NCI-H345 (cell line): ENCODE measurements at regions not wholly inside any gene's neighbourhood (a gene's known extent, or its start where the extent isn't known, plus 50 kb on each side); places are given as distances from the start of the nearest gene placed in this dataset.
"Not testable (repeated sequence)": the region's sequence is repeated elsewhere in the genome, so short reads cannot be mapped to it uniquely, and the experiment has no call there.

ENCODE experiments used
- DNase-seq: peaks from one replicate; lab custom pipeline; 2025; lab: John Stamatoyannopoulos, UW

DNA sequence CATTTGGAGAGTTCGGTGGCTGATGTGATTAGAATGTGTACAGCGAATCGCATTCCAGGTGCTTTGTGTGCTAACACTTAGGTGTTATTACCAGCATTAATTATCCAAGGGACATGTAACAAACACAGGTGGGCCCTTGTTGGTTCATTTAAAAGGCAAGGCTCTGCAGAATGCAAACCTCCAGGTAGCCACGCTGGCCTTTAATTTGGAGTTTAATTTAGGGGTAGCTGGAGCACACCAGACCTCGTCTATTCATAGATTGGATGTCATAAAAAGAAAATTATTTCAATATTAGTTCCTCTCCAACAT lies 191.1 kb downstream of the MAT2B start:
- no peak for DNase-seq

DNA sequence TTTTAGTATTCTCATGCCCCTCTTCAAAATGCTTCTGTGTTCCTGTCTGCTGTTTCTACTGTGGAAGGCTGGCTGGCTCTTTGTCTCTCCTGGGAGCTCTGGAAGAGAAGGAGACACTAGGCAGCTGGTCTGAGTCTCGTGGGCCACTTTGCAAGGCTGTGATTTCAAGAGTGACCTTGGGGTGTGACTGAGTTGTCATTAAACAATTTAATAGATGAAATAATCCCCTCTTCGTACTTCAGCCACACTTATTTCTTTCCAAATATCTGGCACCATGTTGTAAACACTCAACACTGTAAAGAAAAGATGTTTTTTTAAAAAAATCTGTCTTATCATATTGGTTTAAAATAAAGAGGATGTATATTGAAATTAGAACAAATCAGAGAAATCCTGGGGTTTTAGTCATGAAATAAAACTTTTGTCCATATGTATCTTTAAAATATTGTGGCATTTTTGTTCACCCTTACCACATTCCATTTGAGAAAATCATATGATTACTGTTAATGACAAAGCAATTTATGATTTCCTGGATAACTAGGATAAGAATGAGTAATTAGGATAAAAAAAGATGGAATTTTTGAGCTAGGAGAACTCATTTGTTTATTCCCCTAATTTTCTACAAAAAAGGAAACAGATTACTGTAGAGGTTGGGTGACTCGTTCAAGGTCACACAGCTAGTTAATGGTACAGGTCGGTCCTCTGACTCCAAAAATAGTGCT lies 200.8 kb downstream of the MAT2B start:
- no peak for DNase-seq

DNA sequence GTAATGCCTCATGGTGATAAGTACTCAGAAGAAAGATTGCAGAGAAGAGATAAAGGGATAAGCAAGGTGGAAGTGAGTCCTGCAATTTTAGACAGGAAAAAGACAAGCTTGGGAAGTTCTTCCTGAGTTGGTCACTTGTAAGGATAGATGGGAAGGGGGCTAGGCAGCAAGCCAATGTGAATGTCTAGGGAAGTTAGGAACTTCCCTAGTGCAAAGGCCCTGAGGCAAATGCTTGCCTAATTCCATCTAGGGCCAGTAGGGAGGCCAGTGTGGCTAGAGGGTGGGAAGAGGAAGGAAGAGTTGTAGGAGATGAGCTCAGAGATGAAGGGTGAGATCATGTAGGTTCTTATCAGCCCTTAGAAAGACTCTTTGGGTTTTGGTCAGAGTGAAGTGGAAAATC lies 206.6 kb downstream of the MAT2B start:
- DNase-seq = no peak

DNA sequence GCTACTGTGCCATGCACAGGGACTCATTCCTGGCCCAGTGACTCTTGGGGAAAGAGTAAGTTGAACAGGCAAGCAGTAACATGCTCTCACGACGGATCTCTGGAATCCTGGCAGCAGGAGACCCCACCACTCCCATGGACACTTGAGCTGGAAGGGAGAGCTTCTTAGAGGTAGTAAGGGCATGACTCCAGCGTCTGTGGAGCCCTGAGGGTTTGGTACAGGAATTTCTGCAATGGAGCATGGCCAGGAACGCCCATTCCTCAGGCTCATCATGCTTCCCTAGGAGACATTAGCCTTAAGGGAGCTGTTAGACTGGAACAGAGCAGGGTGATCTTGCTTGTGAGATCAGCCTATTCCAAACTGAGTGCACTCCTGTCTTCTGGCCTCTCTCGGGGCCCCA lies 212.9 kb downstream of the MAT2B start:
- DNase-seq = no peak

DNA sequence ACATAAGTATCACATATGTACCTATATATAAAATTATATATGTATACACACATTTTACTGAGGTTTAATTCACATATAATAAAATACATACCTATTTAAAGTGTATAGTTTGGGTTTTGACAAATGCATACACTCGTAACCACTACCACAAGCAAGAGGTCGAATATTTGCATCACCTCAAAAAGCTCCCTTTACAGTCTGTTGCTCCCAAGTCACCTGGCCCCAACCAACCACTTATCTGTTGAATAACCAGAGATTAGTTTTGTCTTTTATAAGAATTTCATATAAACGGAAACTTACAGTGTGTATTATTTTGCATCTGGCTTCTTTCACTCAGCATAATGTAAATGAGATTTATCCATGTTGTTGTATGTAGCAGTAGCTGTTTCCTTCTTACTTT lies 218.9 kb downstream of the MAT2B start:
- no peak for DNase-seq

DNA sequence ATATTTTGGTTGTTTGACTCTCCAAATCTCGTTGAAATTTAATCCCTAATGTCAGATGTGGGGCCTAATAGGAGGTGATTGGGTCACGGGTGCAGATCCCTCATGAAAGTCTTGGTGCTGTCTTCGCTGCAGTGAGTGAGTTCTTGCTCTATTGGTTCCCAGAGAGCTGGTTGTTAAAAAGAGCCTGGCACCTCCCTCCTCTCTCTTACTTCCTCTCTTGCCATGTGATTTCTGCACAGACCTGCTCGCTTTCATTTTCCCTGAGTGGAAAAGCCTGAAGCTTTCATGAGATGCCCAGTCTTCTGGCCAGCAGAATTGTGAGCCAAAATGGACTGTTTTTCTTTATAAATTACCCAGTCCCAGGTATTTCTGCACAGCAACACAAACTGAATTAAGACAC lies 221.6 kb downstream of the MAT2B start:
- no peak for DNase-seq

DNA sequence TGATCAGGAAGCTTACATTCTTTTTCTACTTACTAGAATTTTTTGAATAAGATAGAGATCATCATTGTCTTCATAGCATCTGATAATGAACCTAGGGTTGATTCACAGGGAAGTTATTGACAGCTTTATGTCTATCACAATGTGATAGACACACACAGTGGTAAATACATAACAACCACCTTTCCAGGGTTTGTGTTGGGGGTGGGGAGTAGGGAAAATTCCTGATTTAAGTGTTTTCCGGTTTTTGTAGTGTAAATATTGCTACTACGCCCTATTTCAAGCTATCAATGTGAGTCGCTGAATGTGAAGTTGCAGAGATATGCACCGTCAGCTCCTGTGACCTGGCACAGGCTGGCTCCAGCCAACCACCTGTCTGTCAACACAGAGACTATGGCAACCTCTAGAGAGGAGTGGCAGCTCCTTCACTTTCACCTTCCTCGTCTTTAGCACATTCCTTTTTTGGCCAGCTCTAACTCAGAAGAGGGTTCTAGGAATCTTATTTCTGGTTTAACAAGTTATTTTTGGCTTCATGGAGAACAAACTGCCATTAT lies 224.9 kb downstream of the MAT2B start:
- no peak for DNase-seq

DNA sequence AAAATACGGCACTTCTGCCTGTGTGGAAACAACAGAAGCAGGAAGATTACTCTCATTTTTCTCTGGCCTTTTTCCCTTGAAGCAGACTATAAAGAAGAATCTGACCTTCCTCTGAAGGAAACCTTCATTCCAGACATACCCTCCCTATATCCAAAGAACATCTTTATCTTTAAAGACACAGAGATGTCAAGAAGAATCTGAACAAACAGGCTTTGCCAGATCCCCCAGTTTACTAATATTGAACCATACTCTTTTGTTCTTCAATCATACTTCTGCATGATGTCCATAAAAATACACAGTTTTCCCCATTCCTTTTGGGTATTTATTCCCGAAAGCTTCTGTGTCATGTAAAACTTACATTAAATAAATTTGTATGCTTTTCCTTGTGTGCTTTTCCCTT lies 225.8 kb downstream of the MAT2B start:
- DNase-seq = no peak

DNA sequence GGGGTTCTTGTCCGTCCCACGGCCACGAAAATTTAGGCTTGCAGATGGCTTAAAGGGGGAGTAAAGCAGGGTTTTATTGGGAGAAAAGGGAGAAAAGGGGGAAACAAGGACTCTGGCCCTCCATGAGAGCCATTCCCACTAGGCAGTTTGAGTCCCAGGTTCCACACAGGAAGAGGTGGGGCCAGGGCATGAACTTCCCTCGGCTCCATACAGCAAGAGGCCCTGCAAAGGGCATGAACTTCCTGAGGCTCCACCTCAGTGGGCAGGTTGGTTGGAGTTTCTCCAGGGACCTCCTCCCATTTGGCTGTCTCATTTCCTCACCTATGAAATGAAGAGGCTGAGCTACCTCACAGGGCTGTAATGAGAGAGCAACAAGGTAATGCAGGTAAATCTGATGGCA lies 229.7 kb downstream of the MAT2B start:
- DNase-seq = no peak

DNA sequence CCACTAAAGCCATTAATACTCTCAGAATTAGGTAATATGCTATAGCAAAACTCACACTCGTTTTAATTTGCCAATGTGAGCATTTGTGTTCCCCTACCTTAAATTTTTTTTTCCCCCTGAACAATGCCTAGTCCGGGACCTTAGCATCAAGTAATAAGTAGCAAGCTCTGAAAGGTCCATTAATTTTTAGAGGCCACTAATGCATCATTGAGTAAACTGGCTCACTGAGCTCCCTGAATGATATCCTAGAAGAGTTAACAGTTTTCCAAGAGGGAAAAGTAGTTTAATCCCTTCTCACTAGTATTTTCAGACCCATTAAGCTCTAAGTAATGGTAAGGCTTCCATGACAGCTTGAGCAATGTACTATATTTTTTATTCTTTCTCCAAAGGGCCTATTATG lies 242.2 kb downstream of the MAT2B start:
- DNase-seq = no peak

DNA sequence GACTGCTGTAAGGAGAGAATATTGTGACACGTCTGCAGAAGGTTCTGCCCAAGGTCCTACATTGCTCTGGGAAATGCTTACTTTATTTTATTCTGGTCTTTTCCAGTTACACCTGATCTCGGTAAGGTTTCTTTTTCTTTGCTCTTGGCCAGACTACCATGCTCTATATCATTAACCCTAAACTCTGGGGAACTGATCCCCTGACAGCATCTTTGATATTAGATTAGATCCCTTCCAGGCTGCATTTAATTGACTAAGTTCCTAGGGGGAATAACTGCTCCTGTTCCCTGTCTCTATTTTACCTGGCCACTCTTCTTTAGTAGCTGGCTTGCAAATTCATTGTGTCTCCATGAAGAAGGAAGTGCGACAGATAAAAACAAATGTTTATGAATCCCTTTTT lies 243.5 kb downstream of the MAT2B start:
- DNase-seq = no peak

DNA sequence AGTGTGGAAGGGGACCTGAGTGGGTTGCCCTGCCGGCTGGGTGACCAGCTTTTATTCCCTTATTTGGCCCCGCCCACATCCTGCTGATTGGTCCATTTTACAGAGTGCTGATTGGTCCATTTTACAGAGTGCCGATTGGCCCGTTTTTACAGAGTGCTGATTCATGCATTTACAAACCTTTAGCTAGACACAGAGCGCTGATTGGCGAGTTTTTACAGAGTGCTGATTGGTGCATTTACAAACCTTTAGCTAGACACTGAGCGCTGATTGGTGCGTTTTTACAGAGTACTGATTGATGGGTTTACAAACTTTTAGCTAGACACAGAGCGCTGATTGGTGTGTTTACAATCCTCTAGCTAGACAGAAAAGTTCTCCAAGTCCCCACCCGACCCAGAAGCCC lies 245.0 kb downstream of the MAT2B start:
- DNase-seq = not testable (repeated sequence)

DNA sequence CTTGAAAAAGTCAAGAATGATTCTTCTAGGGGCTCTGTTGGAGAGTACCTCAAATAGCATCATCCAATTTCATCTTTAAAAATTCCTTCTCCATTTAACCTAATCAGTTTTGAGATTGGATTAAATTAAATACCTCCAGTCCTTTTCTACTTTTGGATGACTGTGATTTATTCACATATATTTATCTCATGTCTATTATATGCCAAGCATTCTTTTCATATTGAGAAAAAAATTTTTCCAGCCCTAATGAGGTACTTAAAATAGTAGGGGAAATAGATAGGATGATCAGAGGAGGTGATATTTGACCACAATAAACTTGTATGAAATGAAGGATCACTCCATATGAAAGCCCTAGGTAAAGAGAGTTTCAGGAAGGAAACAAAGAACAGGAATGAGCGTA lies 250.1 kb downstream of the MAT2B start:
- no peak for DNase-seq

DNA sequence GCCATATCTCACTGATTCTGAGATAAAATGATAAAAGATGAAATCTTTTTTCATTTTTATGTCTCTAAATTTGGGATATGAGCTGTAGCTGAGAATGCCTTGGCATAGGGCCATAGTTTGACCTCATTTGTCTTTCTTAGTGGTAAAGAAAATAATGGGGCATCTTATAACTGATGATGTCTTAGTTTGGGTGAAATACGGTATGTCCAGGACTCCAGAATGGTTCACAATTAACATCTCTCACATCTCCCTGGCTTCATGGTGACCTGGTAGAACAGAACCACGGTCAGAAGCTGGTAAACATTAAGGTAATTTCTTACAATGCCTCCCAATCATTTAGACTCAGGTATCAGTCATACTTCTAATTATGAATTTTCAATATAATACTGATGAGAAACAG lies 250.8 kb downstream of the MAT2B start:
- DNase-seq = no peak

DNA sequence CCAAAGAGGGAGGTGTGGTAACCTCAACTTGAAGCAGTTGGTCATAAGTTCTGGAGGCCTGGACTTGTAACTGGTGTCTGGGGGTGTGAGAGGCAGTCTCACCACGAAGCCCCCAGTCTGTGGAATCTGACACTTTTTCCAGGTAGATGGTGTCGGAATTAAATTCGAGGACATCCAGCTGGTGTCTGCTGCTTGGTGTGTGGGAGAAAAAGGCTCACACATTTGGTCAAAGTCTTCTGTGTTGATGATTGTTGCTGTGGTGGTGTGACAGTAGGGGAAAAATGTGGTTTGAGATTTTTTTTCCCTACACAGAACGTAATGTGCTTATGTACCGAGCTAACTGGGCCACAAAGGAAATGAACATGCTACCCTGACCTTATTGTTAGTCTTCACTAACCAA lies 251.9 kb downstream of the MAT2B start:
- no peak for DNase-seq

DNA sequence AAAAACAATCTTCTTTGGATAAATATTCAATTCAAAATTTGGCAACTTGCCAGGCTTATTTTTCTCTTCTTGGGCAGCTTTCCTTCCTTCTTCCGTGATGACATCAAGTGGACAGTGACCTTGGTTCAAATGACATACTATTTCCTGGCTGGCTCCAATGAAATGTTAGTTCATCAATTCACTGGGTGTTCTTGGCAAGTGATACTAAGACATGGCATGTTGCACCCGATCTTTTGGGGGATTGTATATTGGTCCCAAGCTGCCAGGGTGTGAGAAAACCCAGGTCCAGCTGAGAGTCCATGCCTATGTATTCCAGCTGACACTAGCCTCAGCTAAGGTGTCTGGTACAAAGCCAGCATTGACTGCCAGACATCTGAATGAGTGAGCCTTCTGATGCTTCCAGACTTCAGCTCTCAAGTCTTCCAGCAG lies 252.9 kb downstream of the MAT2B start:
- no peak for DNase-seq

DNA sequence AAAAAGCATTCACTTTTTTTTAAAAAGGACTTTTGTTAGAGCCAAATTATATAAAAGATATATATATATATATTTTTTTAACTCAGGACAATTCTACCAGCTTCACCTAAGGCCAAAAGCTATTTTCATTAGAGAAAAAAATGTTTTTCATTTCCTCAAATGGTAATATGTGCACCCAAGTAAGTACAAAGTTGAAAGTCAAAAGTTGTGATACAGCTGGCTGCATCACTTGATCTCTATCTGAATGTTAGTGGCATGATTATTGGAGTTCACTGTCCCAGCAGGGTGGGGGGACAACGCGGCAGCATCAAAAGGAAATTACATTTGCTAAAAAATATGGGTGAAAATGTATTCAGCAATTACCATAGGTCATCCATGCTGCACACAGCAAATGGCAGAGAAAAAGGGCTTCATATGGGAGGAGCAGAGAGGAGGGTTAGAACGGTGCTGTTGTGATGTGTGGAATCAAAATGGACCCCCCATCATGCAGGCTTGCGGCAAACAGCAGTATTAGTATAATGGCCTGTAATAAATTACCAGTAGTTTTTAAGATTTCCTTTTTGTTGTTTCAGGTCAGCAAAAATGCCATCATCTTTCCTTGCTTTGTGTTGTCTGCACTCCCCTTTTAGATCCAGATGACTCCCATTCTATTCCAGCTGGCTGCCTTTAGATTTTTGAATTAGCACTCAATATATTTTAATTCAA lies 253.7 kb downstream of the MAT2B start:
- DNase-seq = no peak

DNA sequence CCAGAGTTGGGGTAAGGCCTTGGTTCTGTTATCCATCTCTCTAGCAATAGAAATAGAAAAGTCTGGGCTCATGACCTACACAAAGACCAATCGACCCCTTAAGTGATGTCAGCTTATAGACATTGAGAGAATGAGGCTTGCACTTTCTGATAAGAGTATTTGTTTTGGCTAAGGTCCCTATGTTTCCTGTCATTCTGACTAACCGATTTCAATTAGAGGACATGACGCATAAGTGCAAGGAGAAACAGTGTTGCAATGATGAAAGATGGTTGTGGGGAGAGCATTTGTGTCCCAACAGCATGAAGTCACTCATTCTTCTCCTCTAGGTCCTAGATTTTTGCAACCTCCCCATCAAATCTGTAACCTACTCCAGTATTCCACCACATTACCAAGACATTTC lies 255.1 kb downstream of the MAT2B start:
- DNase-seq = no peak

DNA sequence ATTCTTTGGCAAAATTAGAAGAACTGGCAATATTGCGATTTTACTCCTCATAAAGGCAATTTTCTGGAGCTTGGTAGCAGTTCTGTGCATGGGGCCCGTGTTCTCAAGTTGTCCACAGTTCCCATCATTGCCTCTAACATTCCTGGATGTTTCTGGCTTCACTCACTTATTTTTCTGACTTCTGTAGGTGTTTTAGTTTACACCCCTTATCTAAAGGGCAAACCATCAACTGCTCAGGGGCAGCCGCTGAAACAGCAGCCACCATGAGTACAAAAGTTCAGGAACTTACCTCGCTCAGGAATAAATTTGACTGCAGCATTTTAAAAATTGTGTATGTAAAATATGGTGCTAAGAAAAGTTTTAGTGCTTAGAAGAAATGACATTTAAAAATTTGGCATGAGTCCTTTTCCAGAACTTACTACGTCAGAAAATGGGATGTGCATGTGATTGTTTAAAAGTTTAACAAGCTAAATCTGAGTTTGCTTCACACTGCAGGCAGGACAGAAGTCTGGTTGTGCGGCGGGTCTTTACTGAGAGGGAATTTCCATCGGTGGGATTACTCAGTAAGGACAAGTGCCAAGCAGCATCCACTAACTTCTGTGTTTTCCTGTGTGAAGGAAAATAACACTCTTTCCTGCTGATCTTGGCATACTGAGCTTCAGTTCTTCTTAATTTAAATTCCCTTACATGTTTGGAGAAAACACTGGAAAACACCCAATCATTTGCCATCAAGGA lies 261.7 kb downstream of the MAT2B start:
- DNase-seq = no peak

DNA sequence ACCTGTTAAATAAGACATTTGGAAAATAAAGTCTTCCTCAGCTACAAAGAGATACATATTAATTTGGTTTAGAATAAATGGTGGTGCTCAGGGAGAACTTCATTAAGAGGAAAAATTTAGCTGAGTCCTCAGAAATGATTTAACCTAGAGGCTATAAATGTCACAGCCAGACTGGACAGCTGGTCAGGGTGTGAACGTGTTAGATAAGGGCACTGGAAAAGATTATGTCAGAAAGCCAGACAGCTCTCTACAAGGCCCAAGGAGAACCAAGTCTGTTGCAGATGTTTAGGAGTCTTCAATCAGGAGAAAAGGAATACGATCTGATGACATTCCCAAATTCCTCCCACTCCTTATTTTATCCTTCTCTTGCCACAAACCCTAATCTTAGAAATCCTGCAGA lies 265.2 kb downstream of the MAT2B start:
- DNase-seq = no peak

DNA sequence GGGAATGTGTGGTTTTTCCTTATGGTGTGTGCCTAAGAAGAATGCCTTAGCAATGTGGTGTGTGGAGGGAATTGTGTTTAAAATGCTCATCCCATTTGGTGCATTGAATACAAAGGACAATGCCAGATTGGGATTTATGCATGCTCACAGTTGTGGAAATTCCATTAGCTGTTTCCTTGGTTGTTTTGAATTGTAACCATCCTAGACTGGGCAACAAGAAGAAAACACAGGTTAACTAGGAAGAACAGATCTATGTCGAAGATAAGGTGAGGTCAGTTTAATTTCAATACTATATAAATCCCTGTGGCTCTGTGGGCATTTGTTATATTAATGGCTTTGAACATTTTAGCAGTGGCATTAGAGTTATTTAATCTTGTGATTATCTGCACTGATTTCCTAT lies 266.8 kb downstream of the MAT2B start:
- DNase-seq = no peak

DNA sequence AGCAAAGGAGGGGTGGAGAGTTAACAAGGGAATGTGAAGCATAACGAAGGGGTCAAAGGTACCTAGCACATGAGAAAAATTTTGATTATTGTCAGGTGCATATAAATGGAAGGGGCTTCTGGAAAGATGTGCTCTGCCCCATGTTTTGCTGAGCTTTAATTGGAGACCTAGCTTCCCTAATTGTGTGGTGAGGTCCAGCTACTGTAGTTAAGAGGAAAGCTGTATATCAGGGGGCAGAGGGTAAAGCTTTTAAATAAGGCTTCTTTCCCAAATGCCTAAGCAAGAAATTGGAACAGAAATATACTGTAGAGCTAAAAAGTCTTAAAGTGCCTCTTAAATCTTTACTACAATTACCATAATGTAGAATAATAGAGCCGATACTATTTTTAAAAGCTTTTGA lies 267.2 kb downstream of the MAT2B start:
- no peak for DNase-seq

DNA sequence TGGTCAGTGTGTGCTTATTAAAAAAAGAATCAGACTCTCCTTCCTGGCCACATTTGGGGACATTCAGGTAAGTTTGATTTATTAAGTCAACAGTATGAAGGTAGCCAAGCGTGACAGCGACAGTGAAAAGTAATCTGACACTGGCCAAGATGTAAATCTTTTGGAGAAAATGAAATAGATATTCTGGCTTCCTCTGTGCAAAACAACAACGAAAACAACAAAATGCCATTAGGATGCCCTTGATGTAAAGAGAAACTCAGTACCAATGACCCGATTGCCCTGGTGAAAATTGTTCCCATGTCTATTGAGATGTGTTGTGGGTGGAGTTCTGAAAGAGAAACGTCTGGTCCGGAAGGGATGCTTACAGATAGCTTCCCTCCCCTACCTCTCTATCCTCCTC lies 267.8 kb downstream of the MAT2B start:
- no peak for DNase-seq
